ENCODE measurements at regions not wholly inside any gene's neighbourhood (a gene's known extent, or its start where the extent isn't known, plus 50 kb on each side); places are given as distances from the start of the nearest gene placed in this dataset.

GRCh38 chr20:11529047-11529446 lies 388.6 kb upstream of the BTBD3 start:
- Histone ChIP-seq H3K9me3 (ENCODE audit: low read length) (no peaks in the 10 kb centered on the region), H3K4me2 (ENCODE audit: low read length) (no peak overlapping the region), H3K9ac (ENCODE audit: low read length) (no peak overlapping the region), H3K9me2 (ENCODE audit: insufficient read depth, low read length) (no peaks in the 10 kb centered on the region), H3K36me3 (ENCODE audit: insufficient read depth, low read length) (no peaks in the 10 kb centered on the region), H2AFZ (ENCODE audit: low read depth, low read length) (no peak overlapping the region), H3K4me3 (ENCODE audit: low read length) (no peak overlapping the region), H4K20me1 (ENCODE audit: insufficient read depth) (no peaks in the 10 kb centered on the region), H3K27ac (ENCODE audit: low read length) (no peak overlapping the region), H3K27me3 (ENCODE audit: insufficient read depth, low read depth, low read length) (no peaks in the 10 kb centered on the region), H3K79me2 (replicated peaks; ENCODE audit: insufficient read depth, low read length) (no peaks in the 10 kb centered on the region), H3F3A (ENCODE audit: insufficient read depth, low read length, poor library complexity, severe bottlenecking) (no peaks in the 10 kb centered on the region)
- TF ChIP-seq MXI1 (conservative IDR thresholded peaks at IDR 0.05; ENCODE audit: poor library complexity, severe bottlenecking) (no peak), RAD21 (conservative IDR thresholded peaks at IDR 0.05) (no peak), TAF1 (IDR thresholded peaks at IDR 0.05; ENCODE audit: low read depth) (no peak), SMC3 (conservative IDR thresholded peaks at IDR 0.05; ENCODE audit: poor library complexity) (no peak), EP300 (conservative IDR thresholded peaks at IDR 0.05; ENCODE audit: poor library complexity, severe bottlenecking) (no peak), POLR2AphosphoS5 (IDR thresholded peaks at IDR 0.05) (no peak), REST (IDR thresholded peaks at IDR 0.05; ENCODE audit: borderline replicate concordance) (no peak), EZH2 (IDR thresholded peaks at IDR 0.05; ENCODE audit: borderline replicate concordance, insufficient read depth, low read length, poor library complexity, severe bottlenecking) (no peak)
- TF ChIP-seq, protein P1, sequence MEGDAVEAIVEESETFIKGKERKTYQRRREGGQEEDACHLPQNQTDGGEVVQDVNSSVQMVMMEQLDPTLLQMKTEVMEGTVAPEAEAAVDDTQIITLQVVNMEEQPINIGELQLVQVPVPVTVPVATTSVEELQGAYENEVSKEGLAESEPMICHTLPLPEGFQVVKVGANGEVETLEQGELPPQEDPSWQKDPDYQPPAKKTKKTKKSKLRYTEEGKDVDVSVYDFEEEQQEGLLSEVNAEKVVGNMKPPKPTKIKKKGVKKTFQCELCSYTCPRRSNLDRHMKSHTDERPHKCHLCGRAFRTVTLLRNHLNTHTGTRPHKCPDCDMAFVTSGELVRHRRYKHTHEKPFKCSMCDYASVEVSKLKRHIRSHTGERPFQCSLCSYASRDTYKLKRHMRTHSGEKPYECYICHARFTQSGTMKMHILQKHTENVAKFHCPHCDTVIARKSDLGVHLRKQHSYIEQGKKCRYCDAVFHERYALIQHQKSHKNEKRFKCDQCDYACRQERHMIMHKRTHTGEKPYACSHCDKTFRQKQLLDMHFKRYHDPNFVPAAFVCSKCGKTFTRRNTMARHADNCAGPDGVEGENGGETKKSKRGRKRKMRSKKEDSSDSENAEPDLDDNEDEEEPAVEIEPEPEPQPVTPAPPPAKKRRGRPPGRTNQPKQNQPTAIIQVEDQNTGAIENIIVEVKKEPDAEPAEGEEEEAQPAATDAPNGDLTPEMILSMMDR (IDR thresholded peaks at IDR 0.05; ENCODE audit: poor library complexity, severe bottlenecking) = no peak

- no peak overlapping the region for H3K27ac ChIP-seq (ENCODE audit: low read length)
Measured at GRCh38 chr20:11537032-11537431, 380.7 kb upstream of the BTBD3 start.

More at GRCh38 chr20:11537032-11537431, 380.7 kb upstream of the BTBD3 start:
- TF ChIP-seq EP300 (conservative IDR thresholded peaks at IDR 0.05; ENCODE audit: poor library complexity, severe bottlenecking) (no peak), TAF1 (IDR thresholded peaks at IDR 0.05; ENCODE audit: low read depth) (no peak), REST (IDR thresholded peaks at IDR 0.05; ENCODE audit: borderline replicate concordance) (no peak), RAD21 (conservative IDR thresholded peaks at IDR 0.05) (no peak), POLR2AphosphoS5 (IDR thresholded peaks at IDR 0.05) (no peak), EZH2 (IDR thresholded peaks at IDR 0.05; ENCODE audit: borderline replicate concordance, insufficient read depth, low read length, poor library complexity, severe bottlenecking) (no peak), MXI1 (conservative IDR thresholded peaks at IDR 0.05; ENCODE audit: poor library complexity, severe bottlenecking) (no peak), SMC3 (conservative IDR thresholded peaks at IDR 0.05; ENCODE audit: poor library complexity) (no peak)
- TF ChIP-seq, protein P1 (IDR thresholded peaks at IDR 0.05; ENCODE audit: poor library complexity, severe bottlenecking) = no peak
- Histone ChIP-seq H4K20me1 (ENCODE audit: insufficient read depth) (no peaks in the 10 kb centered on the region), H3K9me3 (ENCODE audit: low read length) (no peaks in the 10 kb centered on the region), H3K27me3 (ENCODE audit: insufficient read depth, low read depth, low read length) (no peaks in the 10 kb centered on the region), H2AFZ (ENCODE audit: low read depth, low read length) (no peak overlapping the region), H3K9ac (ENCODE audit: low read length) (no peak overlapping the region), H3F3A (ENCODE audit: insufficient read depth, low read length, poor library complexity, severe bottlenecking) (no peaks in the 10 kb centered on the region), H3K36me3 (ENCODE audit: insufficient read depth, low read length) (no peaks in the 10 kb centered on the region), H3K4me3 (ENCODE audit: low read length) (no peak overlapping the region), H3K79me2 (replicated peaks; ENCODE audit: insufficient read depth, low read length) (no peaks in the 10 kb centered on the region), H3K4me2 (ENCODE audit: low read length) (no peak overlapping the region), H3K9me2 (ENCODE audit: insufficient read depth, low read length) (no peaks in the 10 kb centered on the region)

Measured in neural cell (in vitro differentiated cells).